WTC11 (cell line): ENCODE measurements at regions not wholly inside any gene's neighbourhood (a gene's known extent, or its start where the extent isn't known, plus 50 kb on each side); places are given as distances from the start of the nearest gene placed in this dataset.
"Not testable (repeated sequence)": the region's sequence is repeated elsewhere in the genome, so short reads cannot be mapped to it uniquely, and the experiment has no call there.

Source experiments
- ATAC-seq: fragments of 200-7000 bp; cut with Tn5 transposase; 2 replicates; pipeline ENCODE4 v1.10.0; 2021; ENCODE audit warnings: mild to moderate bottlenecking, moderate library complexity
- CTCF ChIA-PET: fragments of 300-600 bp; sonication (Branson Sonifier 250); formaldehyde crosslinking; loops from one replicate; lab custom pipeline; 2021; ENCODE audit warnings: antibody characterized with exemption; lab: Charles Lee
- POLR2A ChIA-PET: fragments of 350-600 bp; sonication (Branson Sonifier 250); formaldehyde crosslinking; loops from one replicate; lab custom pipeline; 2021; ENCODE audit warnings: antibody characterized with exemption; lab: Charles Lee
- DNase-seq: peaks from one replicate; pipeline ENCODE4 v3.0.0; 2021; ENCODE audit warnings: low spot score
- H3K27ac Mint-ChIP-seq: 2 replicates; pipeline ENCODE4 v1.8.0; 2021; ENCODE audit warnings: mixed read lengths
- H3K27me3 Mint-ChIP-seq: 2 replicates; pipeline ENCODE4 v1.8.0; 2021; ENCODE audit warnings: low read depth, mild to moderate bottlenecking, moderate library complexity, mixed read lengths
- H3K36me3 Mint-ChIP-seq: 2 replicates; pipeline ENCODE4 v1.8.0; 2021; ENCODE audit warnings: mixed read lengths
- H3K4me1 Mint-ChIP-seq: 2 replicates; pipeline ENCODE4 v1.8.0; 2022; ENCODE audit warnings: mixed read lengths
- H3K4me3 Mint-ChIP-seq: 2 replicates; pipeline ENCODE4 v1.8.0; 2021; ENCODE audit warnings: mild to moderate bottlenecking, moderate library complexity, mixed read lengths
- H3K9me3 Mint-ChIP-seq: 2 replicates; pipeline ENCODE4 v1.8.0; 2021; ENCODE audit warnings: mixed read lengths
- CDX4 ChIP-seq: fragments of 250-450 bp; sonication (Bioruptor Pico); IDR thresholded peaks from 2 replicates; pipeline ENCODE4 v1.9.0; 2021; ENCODE audit warnings: moderate library complexity, mild to moderate bottlenecking, inconsistent platforms, borderline replicate concordance
- FOXP4 ChIP-seq: sonication (generic); formaldehyde crosslinking; IDR thresholded peaks from 2 replicates; pipeline ENCODE4 v1.8.0; 2022; ENCODE audit warnings: mild to moderate bottlenecking, missing genetic modification reagents
- HMGXB4 ChIP-seq: sonication (generic); formaldehyde crosslinking; IDR thresholded peaks from 2 replicates; pipeline ENCODE4 v1.8.1; 2023; ENCODE audit warnings: mild to moderate bottlenecking, moderate library complexity, missing genetic modification reagents
- MLX ChIP-seq: sonication (generic); formaldehyde crosslinking; IDR thresholded peaks from 2 replicates; pipeline ENCODE4 v1.8.1; 2023; ENCODE audit warnings: mild to moderate bottlenecking, missing genetic modification reagents, moderate library complexity
- NFYB ChIP-seq: sonication (generic); formaldehyde crosslinking; conservative IDR thresholded peaks from 2 replicates; pipeline ENCODE4 v1.8.0; 2022; ENCODE audit warnings: low read depth, missing genetic modification reagents
- SMAD3 ChIP-seq: sonication (generic); formaldehyde crosslinking; IDR thresholded peaks from 2 replicates; pipeline ENCODE4 v1.8.0; 2022; ENCODE audit warnings: missing genetic modification reagents, mild to moderate bottlenecking, borderline replicate concordance
- TEAD4 ChIP-seq: sonication (generic); formaldehyde crosslinking; IDR thresholded peaks from 2 replicates; pipeline ENCODE4 v1.8.0; 2022; ENCODE audit warnings: mild to moderate bottlenecking, missing genetic modification reagents
- ZNF232 ChIP-seq: sonication (generic); formaldehyde crosslinking; IDR thresholded peaks from 2 replicates; pipeline ENCODE4 v1.8.0; 2022; ENCODE audit warnings: mild to moderate bottlenecking, missing genetic modification reagents
- ZNF263 ChIP-seq: sonication (generic); formaldehyde crosslinking; IDR thresholded peaks from 2 replicates; pipeline ENCODE4 v1.8.1; 2022; ENCODE audit warnings: low read depth, mild to moderate bottlenecking, moderate library complexity, missing genetic modification reagents
- ZNF416 ChIP-seq: fragments of 250-450 bp; sonication (Bioruptor Pico); IDR thresholded peaks from 2 replicates; pipeline ENCODE4 v1.9.0; 2021; ENCODE audit warnings: mild to moderate bottlenecking, inconsistent platforms
- ZNF423 ChIP-seq: fragments of 250-450 bp; sonication (Bioruptor Pico); IDR thresholded peaks from 2 replicates; pipeline ENCODE4 v2.1.2; 2022; ENCODE audit warnings: mild to moderate bottlenecking, moderate library complexity
- ZNF512 ChIP-seq: sonication (generic); formaldehyde crosslinking; IDR thresholded peaks from 2 replicates; pipeline ENCODE4 v1.8.1; 2022; ENCODE audit warnings: missing genetic modification reagents, borderline replicate concordance
- ZNF671 ChIP-seq: fragments of 250-450 bp; sonication (Bioruptor Pico); IDR thresholded peaks from 2 replicates; pipeline ENCODE4 v1.8.0; 2021; ENCODE audit warnings: mild to moderate bottlenecking
- TF ChIP-seq, protein P1 (sequence below): sonication (generic); formaldehyde crosslinking; IDR thresholded peaks from 2 replicates; pipeline ENCODE4 v1.8.0; 2023; ENCODE audit warnings: mild to moderate bottlenecking, missing genetic modification reagents
- TF ChIP-seq, protein P2 (sequence below): sonication (generic); formaldehyde crosslinking; IDR thresholded peaks from 2 replicates; pipeline ENCODE4 v1.8.0; 2023; ENCODE audit warnings: missing genetic modification reagents
- TF ChIP-seq, protein P3 (sequence below): fragments of 250-450 bp; sonication (Bioruptor Pico); IDR thresholded peaks from 2 replicates; pipeline ENCODE4 v2.1.2; 2022; ENCODE audit warnings: mild to moderate bottlenecking, moderate library complexity
- TF ChIP-seq, protein P4 (sequence below): fragments of 200-600 bp; IDR thresholded peaks from 2 replicates; pipeline ENCODE4 v1.8.0; 2022; ENCODE audit warnings: antibody characterized with exemption

GRCh38 chr6:169085466-169085865, 168.2 kb downstream of the THBS2 start:
- H3K4me1 Mint-ChIP-seq, result peaks cover 10% of the 10 kb centered on the region; the same call in 1 of the 2 replicates
- ATAC-seq, result no peak
- H3K36me3 Mint-ChIP-seq, result peaks cover 21% of the 10 kb centered on the region
- peaks cover under 1% of the 10 kb centered on the region for H3K27me3 Mint-ChIP-seq
- no peak overlapping the region for H3K27ac Mint-ChIP-seq
- no peak for DNase-seq
- no peak overlapping the region for H3K4me3 Mint-ChIP-seq
- H3K9me3 Mint-ChIP-seq, result peaks cover 46% of the 10 kb centered on the region
- TF ChIP-seq, protein P1, sequence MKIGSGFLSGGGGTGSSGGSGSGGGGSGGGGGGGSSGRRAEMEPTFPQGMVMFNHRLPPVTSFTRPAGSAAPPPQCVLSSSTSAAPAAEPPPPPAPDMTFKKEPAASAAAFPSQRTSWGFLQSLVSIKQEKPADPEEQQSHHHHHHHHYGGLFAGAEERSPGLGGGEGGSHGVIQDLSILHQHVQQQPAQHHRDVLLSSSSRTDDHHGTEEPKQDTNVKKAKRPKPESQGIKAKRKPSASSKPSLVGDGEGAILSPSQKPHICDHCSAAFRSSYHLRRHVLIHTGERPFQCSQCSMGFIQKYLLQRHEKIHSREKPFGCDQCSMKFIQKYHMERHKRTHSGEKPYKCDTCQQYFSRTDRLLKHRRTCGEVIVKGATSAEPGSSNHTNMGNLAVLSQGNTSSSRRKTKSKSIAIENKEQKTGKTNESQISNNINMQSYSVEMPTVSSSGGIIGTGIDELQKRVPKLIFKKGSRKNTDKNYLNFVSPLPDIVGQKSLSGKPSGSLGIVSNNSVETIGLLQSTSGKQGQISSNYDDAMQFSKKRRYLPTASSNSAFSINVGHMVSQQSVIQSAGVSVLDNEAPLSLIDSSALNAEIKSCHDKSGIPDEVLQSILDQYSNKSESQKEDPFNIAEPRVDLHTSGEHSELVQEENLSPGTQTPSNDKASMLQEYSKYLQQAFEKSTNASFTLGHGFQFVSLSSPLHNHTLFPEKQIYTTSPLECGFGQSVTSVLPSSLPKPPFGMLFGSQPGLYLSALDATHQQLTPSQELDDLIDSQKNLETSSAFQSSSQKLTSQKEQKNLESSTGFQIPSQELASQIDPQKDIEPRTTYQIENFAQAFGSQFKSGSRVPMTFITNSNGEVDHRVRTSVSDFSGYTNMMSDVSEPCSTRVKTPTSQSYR (CRISPR knock-in tag), result no peak
- no peak for TF ChIP-seq ZNF263 (CRISPR knock-in tag)
- TF ChIP-seq, protein P2, sequence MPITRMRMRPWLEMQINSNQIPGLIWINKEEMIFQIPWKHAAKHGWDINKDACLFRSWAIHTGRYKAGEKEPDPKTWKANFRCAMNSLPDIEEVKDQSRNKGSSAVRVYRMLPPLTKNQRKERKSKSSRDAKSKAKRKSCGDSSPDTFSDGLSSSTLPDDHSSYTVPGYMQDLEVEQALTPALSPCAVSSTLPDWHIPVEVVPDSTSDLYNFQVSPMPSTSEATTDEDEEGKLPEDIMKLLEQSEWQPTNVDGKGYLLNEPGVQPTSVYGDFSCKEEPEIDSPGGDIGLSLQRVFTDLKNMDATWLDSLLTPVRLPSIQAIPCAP, result no peak
- TF ChIP-seq TEAD4 (CRISPR knock-in tag), result no peak
- TF ChIP-seq FOXP4 (CRISPR knock-in tag), result no peak
- no peak for TF ChIP-seq NFYB (CRISPR knock-in tag)
- POLR2A ChIA-PET, result no interaction called here
- CTCF ChIA-PET, result no interaction called here

GRCh38 chr6:169084557-169084956, 169.1 kb downstream of the THBS2 start:
- H3K4me1 Mint-ChIP-seq, H3K27ac Mint-ChIP-seq, H3K4me3 Mint-ChIP-seq, CTCF ChIA-PET, POLR2A ChIA-PET, DNase-seq, ATAC-seq, H3K27me3 Mint-ChIP-seq: not testable (repeated sequence)
- Mint-ChIP-seq H3K9me3 (peaks cover 37% of the 10 kb centered on the region), H3K36me3 (peaks cover 12% of the 10 kb centered on the region)

GRCh38 chr6:169084067-169084466, 169.6 kb downstream of the THBS2 start:
- Mint-ChIP-seq H3K27me3 (no peaks in the 10 kb centered on the region; the same call in 1 of the 2 replicates), H3K4me3 (no peak overlapping the region), H3K36me3 (peaks cover 9% of the 10 kb centered on the region), H3K4me1 (peaks cover 10% of the 10 kb centered on the region; the same call in 1 of the 2 replicates), H3K27ac (no peak overlapping the region), H3K9me3 (peaks cover 33% of the 10 kb centered on the region)
- ATAC-seq (no peak), DNase-seq (no peak)
- ChIA-PET CTCF (no interaction called here), POLR2A (no interaction called here)
- TF ChIP-seq, protein P3, sequence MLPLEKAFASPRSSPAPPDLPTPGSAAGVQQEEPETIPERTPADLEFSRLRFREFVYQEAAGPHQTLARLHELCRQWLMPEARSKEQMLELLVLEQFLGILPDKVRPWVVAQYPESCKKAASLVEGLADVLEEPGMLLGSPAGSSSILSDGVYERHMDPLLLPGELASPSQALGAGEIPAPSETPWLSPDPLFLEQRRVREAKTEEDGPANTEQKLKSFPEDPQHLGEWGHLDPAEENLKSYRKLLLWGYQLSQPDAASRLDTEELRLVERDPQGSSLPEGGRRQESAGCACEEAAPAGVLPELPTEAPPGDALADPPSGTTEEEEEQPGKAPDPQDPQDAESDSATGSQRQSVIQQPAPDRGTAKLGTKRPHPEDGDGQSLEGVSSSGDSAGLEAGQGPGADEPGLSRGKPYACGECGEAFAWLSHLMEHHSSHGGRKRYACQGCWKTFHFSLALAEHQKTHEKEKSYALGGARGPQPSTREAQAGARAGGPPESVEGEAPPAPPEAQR (CRISPR knock-in tag), result no peak
- TF ChIP-seq ZNF671 (CRISPR knock-in tag) (no peak), HMGXB4 (CRISPR knock-in tag) (no peak), ZNF416 (CRISPR knock-in tag) (no peak), ZNF232 (CRISPR knock-in tag) (no peak), SMAD3 (CRISPR knock-in tag) (no peak), ZNF423 (CRISPR knock-in tag) (no peak), CDX4 (no peak), MLX (CRISPR knock-in tag) (no peak), ZNF512 (CRISPR knock-in tag) (no peak)
- TF ChIP-seq, protein P4, sequence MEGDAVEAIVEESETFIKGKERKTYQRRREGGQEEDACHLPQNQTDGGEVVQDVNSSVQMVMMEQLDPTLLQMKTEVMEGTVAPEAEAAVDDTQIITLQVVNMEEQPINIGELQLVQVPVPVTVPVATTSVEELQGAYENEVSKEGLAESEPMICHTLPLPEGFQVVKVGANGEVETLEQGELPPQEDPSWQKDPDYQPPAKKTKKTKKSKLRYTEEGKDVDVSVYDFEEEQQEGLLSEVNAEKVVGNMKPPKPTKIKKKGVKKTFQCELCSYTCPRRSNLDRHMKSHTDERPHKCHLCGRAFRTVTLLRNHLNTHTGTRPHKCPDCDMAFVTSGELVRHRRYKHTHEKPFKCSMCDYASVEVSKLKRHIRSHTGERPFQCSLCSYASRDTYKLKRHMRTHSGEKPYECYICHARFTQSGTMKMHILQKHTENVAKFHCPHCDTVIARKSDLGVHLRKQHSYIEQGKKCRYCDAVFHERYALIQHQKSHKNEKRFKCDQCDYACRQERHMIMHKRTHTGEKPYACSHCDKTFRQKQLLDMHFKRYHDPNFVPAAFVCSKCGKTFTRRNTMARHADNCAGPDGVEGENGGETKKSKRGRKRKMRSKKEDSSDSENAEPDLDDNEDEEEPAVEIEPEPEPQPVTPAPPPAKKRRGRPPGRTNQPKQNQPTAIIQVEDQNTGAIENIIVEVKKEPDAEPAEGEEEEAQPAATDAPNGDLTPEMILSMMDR, result no peak
